H1 (cell line): ENCODE measurements at regions not wholly inside any gene's neighbourhood (a gene's known extent, or its start where the extent isn't known, plus 50 kb on each side); places are given as distances from the start of the nearest gene placed in this dataset.

Experiments used
- CTCF ChIA-PET: fragments of 300-600 bp; sonication (Branson Sonifier 250); formaldehyde crosslinking; loops from one replicate; lab custom pipeline; 2021; ENCODE audit not compliant: partially characterized antibody; lab: Charles Lee
- POLR2A ChIA-PET: fragments of 300-600 bp; sonication (Branson Sonifier 250); formaldehyde crosslinking; loops from one replicate; lab custom pipeline; 2021; ENCODE audit warnings: inconsistent platforms; ENCODE audit not compliant: partially characterized antibody; lab: Charles Lee
- DNase-seq, 2 experiments: peaks; one replicate each; pipeline versions ENCODE4 v3.0.0 to v3.0.0-alpha.2; 2010 to 2022; ENCODE audit warnings: low spot score in 2 of 2, low read depth in 1 of 2, mixed read lengths in 1 of 2
- FAIRE-seq: peaks from 2 replicates; lab custom pipeline; 2011; peaks lifted over from hg19 to GRCh38; lab: Jason Lieb, UNC
- H2AFZ ChIP-seq: 2 replicates; pipeline ENCODE4 v1.8.1; 2012; ENCODE audit warnings: low read length, inconsistent platforms
- H2AK5ac ChIP-seq: 2 replicates; pipeline ENCODE4 v1.6.1; 2013; ENCODE audit warnings: low read depth, low read length
- H2BK120ac ChIP-seq: replicated peaks from 2 replicates; pipeline ENCODE3; 2013; ENCODE audit warnings: low read depth, low read length, inconsistent platforms
- H2BK12ac ChIP-seq: 2 replicates; pipeline ENCODE4 v1.6.1; 2013; ENCODE audit warnings: low read depth, low read length
- H2BK15ac ChIP-seq: 2 replicates; pipeline ENCODE4 v1.6.1; 2013; ENCODE audit warnings: low read length
- H2BK20ac ChIP-seq: 2 replicates; pipeline ENCODE4 v1.6.1; 2013; ENCODE audit warnings: low read length
- H2BK5ac ChIP-seq: 2 replicates; pipeline ENCODE4 v1.6.1; 2013; ENCODE audit warnings: low read depth, low read length
- H3K14ac ChIP-seq: 2 replicates; pipeline ENCODE4 v1.6.1; 2013; ENCODE audit warnings: inconsistent platforms; ENCODE audit not compliant: insufficient read length
- H3K18ac ChIP-seq: 2 replicates; pipeline ENCODE4 v1.6.1; 2013; ENCODE audit warnings: low read length; ENCODE audit errors: extremely low read depth
- H3K23ac ChIP-seq: 2 replicates; pipeline ENCODE4 v1.6.1; 2013; ENCODE audit warnings: inconsistent platforms; ENCODE audit not compliant: insufficient read length
- H3K23me2 ChIP-seq: 2 replicates; pipeline ENCODE4 v1.6.1; 2013; ENCODE audit warnings: low read depth, low read length
- H3K27ac ChIP-seq: 2 replicates; pipeline ENCODE4 v1.6.1; 2011; ENCODE audit warnings: low read depth, low read length, inconsistent platforms
- H3K27me3 ChIP-seq, 4 experiments: replicated peaks in 1 of 4; 1 replicate in 1 of 4; 2 replicates in 3 of 4; pipeline versions ENCODE4 v1.6.1 to v1.8.1; 2011 to 2013; ENCODE audit warnings: low read length in 3 of 4, mild to moderate bottlenecking in 3 of 4, inconsistent platforms in 2 of 4, mixed read lengths in 2 of 4, moderate library complexity in 1 of 4; ENCODE audit not compliant: control insufficient read depth in 3 of 4, insufficient read depth in 3 of 4; ENCODE audit errors: extremely low read depth in 1 of 4
- H3K36me3 ChIP-seq, 4 experiments: 2 replicates each; pipeline versions ENCODE4 v1.6.1 to v1.8.1; 2011 to 2013; ENCODE audit warnings: mild to moderate bottlenecking in 4 of 4, low read length in 3 of 4, moderate library complexity in 2 of 4, control low read depth in 1 of 4, inconsistent platforms in 1 of 4; ENCODE audit not compliant: insufficient read depth in 4 of 4, control insufficient read depth in 2 of 4
- H3K4ac ChIP-seq: replicated peaks from 2 replicates; pipeline ENCODE3; 2013; ENCODE audit warnings: low read length, low read depth, mixed read lengths, inconsistent platforms; ENCODE audit not compliant: insufficient read length
- H3K4me1 ChIP-seq, 4 experiments: replicated peaks in 1 of 4; 1 replicate in 1 of 4; 2 replicates in 3 of 4; pipeline versions ENCODE4 v1.6.1 to v1.8.1; 2011 to 2013; ENCODE audit warnings: low read length in 3 of 4, inconsistent platforms in 2 of 4, mixed read lengths in 1 of 4; ENCODE audit not compliant: insufficient read depth in 4 of 4, control insufficient read depth in 3 of 4
- H3K4me2 ChIP-seq, 2 experiments: 2 replicates each; pipeline versions ENCODE4 v1.6.1 to v1.8.1; 2011 to 2013; ENCODE audit warnings: low read depth in 2 of 2, low read length in 2 of 2, control low read depth in 1 of 2, inconsistent platforms in 1 of 2, mild to moderate bottlenecking in 1 of 2; ENCODE audit not compliant: insufficient read depth in 1 of 2
- H3K4me3 ChIP-seq, 4 experiments: fragments of 200-600, 300-600 bp in 1 of 4; sonication (generic), shearing (Covaris generic), sonication (Bioruptor Twin) in 1 of 4; 2 replicates each; pipeline versions ENCODE4 v1.5.1 to v1.8.1; 2011 to 2016; ENCODE audit warnings: low read length in 4 of 4, low read depth in 3 of 4, control low read depth in 2 of 4, inconsistent platforms in 2 of 4, mild to moderate bottlenecking in 2 of 4, mixed read lengths in 1 of 4, moderate library complexity in 1 of 4; ENCODE audit not compliant: insufficient read depth in 2 of 4; ENCODE audit errors: extremely low read depth in 1 of 4
- H3K56ac ChIP-seq: replicated peaks from 2 replicates; pipeline ENCODE3; 2013; ENCODE audit warnings: low read depth, mild to moderate bottlenecking, mixed read lengths, low read length, inconsistent platforms; ENCODE audit not compliant: insufficient read length
- H3K79me1 ChIP-seq: 2 replicates; pipeline ENCODE4 v1.6.1; 2013; ENCODE audit warnings: low read depth, low read length, control low read depth
- H3K79me2 ChIP-seq, 2 experiments: 2 replicates each; pipeline versions ENCODE4 v1.6.1 to v1.8.1; 2012 to 2013; ENCODE audit warnings: low read length in 2 of 2, mild to moderate bottlenecking in 2 of 2, inconsistent platforms in 1 of 2; ENCODE audit not compliant: insufficient read depth in 2 of 2, control insufficient read depth in 1 of 2
- H3K9ac ChIP-seq, 4 experiments: replicated peaks in 1 of 4; 1 replicate in 1 of 4; 2 replicates in 3 of 4; pipeline versions ENCODE4 v1.6.1 to v1.8.1; 2011 to 2013; ENCODE audit warnings: low read depth in 3 of 4, low read length in 3 of 4, control low read depth in 2 of 4, mild to moderate bottlenecking in 2 of 4, moderate library complexity in 2 of 4, inconsistent platforms in 1 of 4; ENCODE audit errors: extremely low read depth in 1 of 4
- H3K9me3 ChIP-seq, 2 experiments: 2 replicates each; pipeline versions ENCODE4 v1.6.1 to v1.8.1; 2012 to 2013; ENCODE audit warnings: mild to moderate bottlenecking in 2 of 2, moderate library complexity in 2 of 2, control low read depth in 1 of 2, inconsistent platforms in 1 of 2, low read depth in 1 of 2, low read length in 1 of 2, mixed read lengths in 1 of 2; ENCODE audit not compliant: insufficient read depth in 2 of 2
- H4K20me1 ChIP-seq, 2 experiments: replicated peaks in 1 of 2; 2 replicates each; pipeline versions ENCODE3 to v1.8.1; 2011 to 2013; ENCODE audit warnings: inconsistent platforms in 2 of 2, low read length in 2 of 2, mild to moderate bottlenecking in 1 of 2; ENCODE audit not compliant: insufficient read depth in 2 of 2, control insufficient read depth in 1 of 2
- H4K5ac ChIP-seq: 2 replicates; pipeline ENCODE4 v1.6.1; 2013; ENCODE audit warnings: low read length, low read depth, mixed read lengths, inconsistent platforms; ENCODE audit not compliant: insufficient read length
- H4K8ac ChIP-seq: 2 replicates; pipeline ENCODE4 v1.8.0; 2013; ENCODE audit warnings: mild to moderate bottlenecking, moderate library complexity, low read length, inconsistent platforms; ENCODE audit not compliant: insufficient read depth; ENCODE audit errors: extremely low read depth
- H4K91ac ChIP-seq: replicated peaks from 2 replicates; pipeline ENCODE3; 2013; ENCODE audit warnings: low read length, mixed read lengths, inconsistent platforms; ENCODE audit not compliant: insufficient read length
- BCL11A ChIP-seq, 2 experiments: IDR thresholded peaks; one replicate each; pipeline ENCODE4 v1.6.1; 2011; ENCODE audit warnings: low read depth in 2 of 2, low read length in 2 of 2, mild to moderate bottlenecking in 2 of 2
- CBX8 ChIP-seq: fragments of 300-800, 300-1000 bp; sonication (generic); IDR thresholded peaks from 2 replicates; pipeline ENCODE4 v1.7.1; 2016; ENCODE audit warnings: low read depth, low read length, borderline replicate concordance
- HDAC6 ChIP-seq: IDR thresholded peaks from one replicate; pipeline ENCODE4 v1.7.1; 2012; ENCODE audit warnings: low read depth, mild to moderate bottlenecking, inconsistent platforms, low read length, moderate library complexity
- NRF1 ChIP-seq: IDR thresholded peaks from 2 replicates; pipeline ENCODE4 v1.6.1; 2011; ENCODE audit warnings: mild to moderate bottlenecking, low read depth, low read length, improper control_type of control experiment
- POLR2AphosphoS5 ChIP-seq: IDR thresholded peaks from 2 replicates; pipeline ENCODE4 v1.6.1; 2011; ENCODE audit warnings: low read depth, low read length
- POU5F1 ChIP-seq: IDR thresholded peaks from 2 replicates; pipeline ENCODE4 v1.6.1; 2011; ENCODE audit warnings: low read depth, mild to moderate bottlenecking, low read length, moderate library complexity
- SIRT6 ChIP-seq: IDR thresholded peaks from one replicate; pipeline ENCODE4 v1.7.1; 2012; ENCODE audit warnings: low read length, inconsistent platforms
- SUZ12 ChIP-seq: fragments of 200-600 bp; sonication (generic); IDR thresholded peaks from 2 replicates; pipeline ENCODE4 v1.6.1; 2012; ENCODE audit warnings: mild to moderate bottlenecking, inconsistent platforms, low read length, moderate library complexity, mixed read lengths
- TBP ChIP-seq: IDR thresholded peaks from 2 replicates; pipeline ENCODE4 v1.6.1; 2011; ENCODE audit warnings: low read depth, low read length, improper control_type of control experiment
- ZNF274 ChIP-seq: IDR thresholded peaks from 2 replicates; pipeline ENCODE4 v1.7.0; 2012; ENCODE audit warnings: low read length, borderline replicate concordance; ENCODE audit errors: extremely low read depth
- WGBS, 2 experiments: shearing (Covaris generic) in 1 of 2; methylation state at CpG; one replicate each; pipeline versions ENCODE4 v1.1.6 to v1.1.7; 2013 to 2015; ENCODE audit warnings: low lambda C conversion rate in 2 of 2, mixed read lengths in 2 of 2, inconsistent platforms in 1 of 2, low coverage in 1 of 2, missing lambda C conversion rate in 1 of 2; ENCODE audit not compliant: insufficient replicate concordance in 2 of 2, insufficient coverage in 1 of 2, insufficient read length in 1 of 2; ENCODE audit errors: extremely low coverage in 1 of 2, missing lambda C conversion rate in 1 of 2; 5-methylcytosine and 5-hydroxymethylcytosine counted together
- TF ChIP-seq, protein P1 (sequence below): IDR thresholded peaks from 2 replicates; pipeline ENCODE4 v1.6.1; 2011; ENCODE audit warnings: low read depth, mild to moderate bottlenecking, low read length; ENCODE audit not compliant: insufficient read depth

- no peak overlapping the region for H3K4me2 ChIP-seq
- no peak for DNase-seq
- FAIRE-seq: no peak
Observed at GRCh38 chr6:85360794-85361642, 88.9 kb upstream of the NT5E start.

More at GRCh38 chr6:85360794-85361642, 88.9 kb upstream of the NT5E start:
- no peaks in the 10 kb centered on the region for H4K20me1 ChIP-seq
- no peak overlapping the region for H2BK15ac ChIP-seq
- no peak overlapping the region for H3K27ac ChIP-seq
- no peak overlapping the region for H3K9ac ChIP-seq
- H4K91ac ChIP-seq: no peak overlapping the region
- no peak overlapping the region for H4K8ac ChIP-seq
- no peak overlapping the region for H2AK5ac ChIP-seq
- no peaks in the 10 kb centered on the region for H3K9me3 ChIP-seq
- no peak overlapping the region for H3K4me3 ChIP-seq
- 85% methylated on average over 1 of the region's 1 CpG; no CpG with 5 or more reads in 1 of the 2 experiments for WGBS, 2 experiments
- no peak overlapping the region for H4K5ac ChIP-seq
- no peak overlapping the region for H3K56ac ChIP-seq
- H3K18ac ChIP-seq: no peak overlapping the region
- H3K14ac ChIP-seq: no peak overlapping the region
- no peak overlapping the region for H2BK120ac ChIP-seq
- H2BK20ac ChIP-seq: no peak overlapping the region
- H2BK12ac ChIP-seq: no peak overlapping the region
- no peaks in the 10 kb centered on the region for H3K79me2 ChIP-seq
- no peaks in the 10 kb centered on the region for H3K23me2 ChIP-seq
- no peak overlapping the region for H3K4ac ChIP-seq
- CTCF ChIA-PET: interaction anchor here (1.2 to 5.6 kb wide), 4 partner anchors 8 to 122 kb away, joined by 3 to 47 read pairs (median 5); no protein-coding TSS in a partner anchor
- TF ChIP-seq HDAC6 (no peak), BCL11A (IDR thresholded peaks at IDR 0.05; ENCODE audit: low read depth in 2 of 2, low read length in 2 of 2) (no peak), CBX8 (no peak), SIRT6 (no peak), ZNF274 (no peak), POLR2AphosphoS5 (no peak), SUZ12 (no peak), NRF1 (no peak), POU5F1 (no peak), TBP (no peak)
- TF ChIP-seq, protein P1, sequence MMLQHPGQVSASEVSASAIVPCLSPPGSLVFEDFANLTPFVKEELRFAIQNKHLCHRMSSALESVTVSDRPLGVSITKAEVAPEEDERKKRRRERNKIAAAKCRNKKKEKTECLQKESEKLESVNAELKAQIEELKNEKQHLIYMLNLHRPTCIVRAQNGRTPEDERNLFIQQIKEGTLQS: no peak
- no peaks in the 10 kb centered on the region for H3K27me3 ChIP-seq
- H3K23ac ChIP-seq: no peak overlapping the region
- no peak overlapping the region for H2BK5ac ChIP-seq
- no peaks in the 10 kb centered on the region for H3K4me1 ChIP-seq
- POLR2A ChIA-PET: no interaction called here
- H2AFZ ChIP-seq: no peak overlapping the region
- H3K36me3 ChIP-seq: no peaks in the 10 kb centered on the region
- H3K79me1 ChIP-seq: no peaks in the 10 kb centered on the region
